ENCODE measurements at regions not wholly inside any gene's neighbourhood (a gene's known extent, or its start where the extent isn't known, plus 50 kb on each side); places are given as distances from the start of the nearest gene placed in this dataset.

DNA sequence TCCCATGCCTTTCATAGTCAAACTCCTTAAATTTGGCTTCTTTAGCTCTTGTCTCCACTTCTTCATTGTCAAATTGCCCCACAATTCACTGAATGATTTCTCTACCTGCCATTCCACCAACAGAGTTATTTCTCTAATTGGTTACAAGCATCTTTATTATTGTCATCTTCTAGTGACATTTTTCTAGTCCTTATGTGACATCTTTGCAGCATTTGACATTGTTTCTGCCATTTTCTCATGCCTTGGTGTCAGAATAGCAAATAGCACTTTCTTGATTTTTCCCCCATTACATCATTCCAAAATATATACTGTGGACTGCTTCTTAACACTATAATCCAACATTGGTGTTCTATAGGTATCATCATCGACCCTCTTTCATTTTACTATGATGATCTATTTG, 137.7 kb upstream of the HDDC2 start:
- DNase-seq (no peak), ATAC-seq (no peak)
- H3K4me1 Mint-ChIP-seq (ENCODE audit: low read depth) = no peaks in the 10 kb centered on the region
- intact Hi-C loops (cut with micrococcal nuclease) = no loop called here
- POLR2A ChIA-PET = no interaction called here
- peaks cover 8% of the 10 kb centered on the region for H3K27me3 Mint-ChIP-seq
- no peak overlapping the region for H3K4me3 Mint-ChIP-seq
- CTCF ChIA-PET = no interaction called here
- no peaks in the 10 kb centered on the region for H3K36me3 Mint-ChIP-seq (ENCODE audit: low read depth)
- no peaks in the 10 kb centered on the region for H3K9me3 Mint-ChIP-seq
- no peak overlapping the region for H3K27ac Mint-ChIP-seq
- TF ChIP-seq, protein P1, sequence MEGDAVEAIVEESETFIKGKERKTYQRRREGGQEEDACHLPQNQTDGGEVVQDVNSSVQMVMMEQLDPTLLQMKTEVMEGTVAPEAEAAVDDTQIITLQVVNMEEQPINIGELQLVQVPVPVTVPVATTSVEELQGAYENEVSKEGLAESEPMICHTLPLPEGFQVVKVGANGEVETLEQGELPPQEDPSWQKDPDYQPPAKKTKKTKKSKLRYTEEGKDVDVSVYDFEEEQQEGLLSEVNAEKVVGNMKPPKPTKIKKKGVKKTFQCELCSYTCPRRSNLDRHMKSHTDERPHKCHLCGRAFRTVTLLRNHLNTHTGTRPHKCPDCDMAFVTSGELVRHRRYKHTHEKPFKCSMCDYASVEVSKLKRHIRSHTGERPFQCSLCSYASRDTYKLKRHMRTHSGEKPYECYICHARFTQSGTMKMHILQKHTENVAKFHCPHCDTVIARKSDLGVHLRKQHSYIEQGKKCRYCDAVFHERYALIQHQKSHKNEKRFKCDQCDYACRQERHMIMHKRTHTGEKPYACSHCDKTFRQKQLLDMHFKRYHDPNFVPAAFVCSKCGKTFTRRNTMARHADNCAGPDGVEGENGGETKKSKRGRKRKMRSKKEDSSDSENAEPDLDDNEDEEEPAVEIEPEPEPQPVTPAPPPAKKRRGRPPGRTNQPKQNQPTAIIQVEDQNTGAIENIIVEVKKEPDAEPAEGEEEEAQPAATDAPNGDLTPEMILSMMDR (IDR thresholded peaks at IDR 0.05) = no peak

DNA sequence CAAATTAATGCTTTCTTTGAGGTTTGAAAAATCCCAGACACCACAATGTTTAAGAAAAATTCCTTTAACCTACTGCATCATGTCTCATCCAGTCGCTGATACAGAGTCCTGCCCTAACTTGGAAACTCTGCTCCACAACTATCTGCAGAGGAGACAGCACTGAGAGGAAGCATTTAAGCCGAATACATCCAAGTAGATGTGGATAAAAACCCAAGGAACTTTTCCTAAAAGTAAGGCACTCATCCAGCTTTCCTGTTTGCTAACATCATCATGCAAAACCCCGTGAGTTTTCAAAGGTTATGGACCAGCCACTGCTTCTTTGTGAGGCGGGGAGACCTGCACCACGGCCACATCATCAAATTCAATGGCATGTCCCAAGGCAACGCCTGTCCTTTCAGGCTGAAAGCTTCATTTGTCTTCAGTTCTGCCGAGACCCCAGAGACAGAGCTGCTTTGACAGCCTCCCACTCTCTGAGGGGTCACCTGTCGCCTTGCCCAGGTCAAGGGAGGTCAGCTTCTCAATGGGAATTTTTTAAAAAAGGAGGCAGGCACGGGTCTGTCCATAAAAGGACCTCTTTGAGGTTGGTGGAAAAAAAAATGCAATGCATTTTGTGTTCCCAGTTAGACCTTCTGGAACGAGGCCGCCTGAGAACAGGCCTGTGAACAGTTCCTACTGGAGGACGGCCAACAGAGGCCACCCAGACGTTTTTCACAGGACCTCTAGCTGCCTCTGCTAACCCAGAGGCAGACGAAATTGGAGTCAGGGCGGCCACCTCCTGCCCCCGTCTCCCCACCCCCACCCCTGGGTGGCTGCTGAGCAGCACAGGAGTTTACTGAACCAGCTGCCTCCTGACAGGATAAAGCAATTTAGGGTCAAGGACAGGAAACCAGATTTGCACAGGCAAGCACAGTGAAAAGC, 142.5 kb upstream of the HDDC2 start:
- Mint-ChIP-seq H3K4me3 (no peak overlapping the region), H3K27ac (no peak overlapping the region), H3K4me1 (ENCODE audit: low read depth) (no peaks in the 10 kb centered on the region), H3K27me3 (peaks cover 1% of the 10 kb centered on the region), H3K9me3 (no peaks in the 10 kb centered on the region), H3K36me3 (ENCODE audit: low read depth) (no peaks in the 10 kb centered on the region)
- CTCF ChIA-PET = no interaction called here
- intact Hi-C loops (cut with micrococcal nuclease) = no loop called here
- DNase-seq (no peak), ATAC-seq (no peak)
- POLR2A ChIA-PET = interaction anchor here (0.5 kb wide), 1 partner anchor 179 kb away, joined by 3 read pairs; no protein-coding TSS in a partner anchor
- TF ChIP-seq, protein P1 (IDR thresholded peaks at IDR 0.05) = no peak

DNA sequence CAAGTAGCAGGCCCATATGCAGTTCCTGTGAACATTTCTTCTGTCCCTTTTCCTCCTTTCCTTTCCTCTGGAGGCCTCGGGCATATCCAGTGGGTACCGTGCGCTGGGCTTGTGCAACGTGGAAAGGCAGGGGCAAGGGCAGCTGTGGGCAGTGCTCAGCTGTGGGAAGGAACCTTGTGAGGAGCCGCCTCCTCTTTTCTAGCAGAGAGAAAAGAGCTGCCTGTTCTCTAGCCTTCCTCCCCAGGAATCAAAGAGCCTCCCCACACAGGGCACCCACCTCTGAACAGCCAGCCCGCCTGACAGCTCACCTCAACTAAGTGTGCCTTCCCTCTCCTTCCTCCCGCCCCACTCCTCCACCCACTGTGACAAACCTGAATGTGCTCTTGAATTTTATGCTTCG, 143.3 kb upstream of the HDDC2 start:
- H3K36me3 Mint-ChIP-seq (ENCODE audit: low read depth) = no peaks in the 10 kb centered on the region
- peaks cover 3% of the 10 kb centered on the region for H3K27me3 Mint-ChIP-seq
- H3K9me3 Mint-ChIP-seq = no peaks in the 10 kb centered on the region
- DNase-seq (no peak), ATAC-seq (no peak)
- POLR2A ChIA-PET = no interaction called here
- intact Hi-C loops (cut with micrococcal nuclease) = no loop called here
- no peak overlapping the region for H3K4me3 Mint-ChIP-seq
- TF ChIP-seq, protein P1 (IDR thresholded peaks at IDR 0.05) = no peak
- CTCF ChIA-PET = no interaction called here
- H3K27ac Mint-ChIP-seq = no peak overlapping the region
- H3K4me1 Mint-ChIP-seq (ENCODE audit: low read depth) = no peaks in the 10 kb centered on the region

DNA sequence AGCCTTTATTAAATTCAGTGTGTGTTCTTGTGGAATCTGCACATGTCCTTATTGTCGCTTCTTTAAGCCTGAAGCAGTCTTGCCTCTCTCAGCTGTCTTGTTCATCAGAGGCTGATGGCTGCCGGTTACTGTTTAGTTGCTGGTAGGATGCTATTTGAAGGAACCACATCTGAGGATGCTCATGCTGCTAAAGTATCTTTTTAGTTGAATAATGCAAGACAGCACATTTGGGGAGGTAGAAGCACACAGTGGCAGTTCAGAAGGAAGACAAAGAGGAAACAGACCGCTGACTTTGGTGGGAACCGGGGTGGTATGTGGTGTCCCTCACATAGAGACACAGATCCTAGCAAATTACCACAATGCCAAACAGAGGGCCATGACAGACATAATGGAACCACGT, 144.2 kb upstream of the HDDC2 start:
- DNase-seq = no peak
- Mint-ChIP-seq H3K9me3 (no peaks in the 10 kb centered on the region), H3K4me3 (no peak overlapping the region), H3K27me3 (peaks cover 4% of the 10 kb centered on the region), H3K4me1 (ENCODE audit: low read depth) (no peaks in the 10 kb centered on the region), H3K27ac (no peak overlapping the region), H3K36me3 (ENCODE audit: low read depth) (no peaks in the 10 kb centered on the region)
- ChIA-PET POLR2A (no interaction called here), CTCF (no interaction called here)
- no peak for ATAC-seq
- intact Hi-C loops (cut with micrococcal nuclease) = no loop called here
- TF ChIP-seq, protein P1 (IDR thresholded peaks at IDR 0.05) = no peak

DNA sequence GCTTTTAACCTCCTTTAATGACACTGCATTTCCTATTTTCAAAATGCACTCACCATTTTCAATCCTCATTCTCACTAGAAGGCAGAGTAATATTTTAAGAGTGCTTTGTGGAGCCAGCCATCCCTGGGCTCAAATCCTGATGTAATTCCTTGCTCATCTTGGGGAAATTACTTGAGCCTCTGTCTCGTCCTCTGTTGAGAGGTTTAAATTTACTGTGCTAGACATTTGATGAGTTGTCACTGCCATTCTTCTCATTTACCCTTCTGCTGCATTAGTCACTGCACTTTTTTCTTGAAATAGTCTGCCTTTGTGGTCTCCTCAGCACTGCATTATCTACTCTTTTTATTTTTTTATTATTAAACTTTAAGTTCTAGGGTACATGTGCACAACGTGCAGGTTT, 150.0 kb upstream of the HDDC2 start:
- Mint-ChIP-seq H3K9me3 (peaks cover 1% of the 10 kb centered on the region), H3K36me3 (ENCODE audit: low read depth) (no peaks in the 10 kb centered on the region), H3K4me1 (ENCODE audit: low read depth) (no peaks in the 10 kb centered on the region), H3K27ac (no peak overlapping the region), H3K4me3 (no peak overlapping the region), H3K27me3 (peaks cover 3% of the 10 kb centered on the region)
- CTCF ChIA-PET = no interaction called here
- POLR2A ChIA-PET = no interaction called here
- ATAC-seq (no peak), DNase-seq (no peak)
- TF ChIP-seq, protein P1 (IDR thresholded peaks at IDR 0.05) = no peak
- intact Hi-C loops (cut with micrococcal nuclease) = no loop called here
